ENCODE measurements at regions not wholly inside any gene's neighbourhood (a gene's known extent, or its start where the extent isn't known, plus 50 kb on each side); places are given as distances from the start of the nearest gene placed in this dataset.

DNA sequence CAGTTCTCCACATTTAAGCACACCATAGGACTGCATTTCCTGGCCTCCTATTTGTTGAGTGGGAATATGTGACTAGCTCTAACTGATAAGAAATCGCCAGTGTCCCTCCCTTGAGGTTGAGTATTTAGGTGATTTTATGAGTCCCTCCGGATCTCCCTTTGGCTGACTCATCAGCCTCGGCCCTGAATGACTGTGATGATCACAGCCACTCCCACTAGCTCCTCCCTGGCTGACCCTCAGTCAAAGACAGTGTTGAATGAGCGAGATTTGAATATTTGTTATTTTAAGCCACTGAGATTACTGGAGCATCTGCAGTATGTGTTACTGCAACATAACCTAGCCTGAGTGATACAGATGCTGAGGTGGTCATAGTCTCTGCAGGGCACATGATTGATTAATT lies 515.3 kb downstream of the EPHB1 start:
- peak; percentile 29 for DNase-seq (ENCODE audit: low spot score)

DNA sequence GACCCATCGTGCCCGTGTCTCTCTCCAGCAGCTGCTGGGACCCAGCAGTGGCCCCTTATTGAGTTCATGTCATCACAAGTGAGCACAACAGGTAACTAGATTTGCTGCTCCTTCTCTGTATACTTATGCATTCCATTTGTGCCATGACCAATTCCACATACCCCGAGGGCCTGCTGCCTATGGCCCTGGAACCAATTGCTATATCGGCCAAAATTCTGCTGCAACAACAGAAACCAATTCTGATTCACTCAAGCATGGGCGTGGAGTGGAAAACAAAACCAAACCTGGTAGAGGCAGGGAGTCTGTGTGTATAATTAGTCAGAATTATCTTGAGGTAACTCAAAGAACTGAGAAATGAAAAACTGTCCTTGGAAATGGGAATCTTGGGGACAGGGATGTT lies 516.6 kb downstream of the EPHB1 start:
- DNase-seq (ENCODE audit: low spot score), result no peak

- no peak for DNase-seq (ENCODE audit: low spot score)
Measured at GRCh38 chr3:135314237-135314636, 519.2 kb downstream of the EPHB1 start.

- no peak for DNase-seq (ENCODE audit: low spot score)
Measured at GRCh38 chr3:135324301-135324700, 529.2 kb downstream of the EPHB1 start.

- DNase-seq (ENCODE audit: low spot score), result no peak
Measured at GRCh38 chr3:135325096-135325495, 530.0 kb downstream of the EPHB1 start.

- no peak for DNase-seq (ENCODE audit: low spot score)
Measured at GRCh38 chr3:135325726-135326235, 530.7 kb downstream of the EPHB1 start.

GRCh38 chr3:135326851-135327250 lies 531.8 kb downstream of the EPHB1 start:
- no peak for DNase-seq (ENCODE audit: low spot score)

GRCh38 chr3:135328036-135328435 lies 533.0 kb downstream of the EPHB1 start:
- no peak for DNase-seq (ENCODE audit: low spot score)

DNA sequence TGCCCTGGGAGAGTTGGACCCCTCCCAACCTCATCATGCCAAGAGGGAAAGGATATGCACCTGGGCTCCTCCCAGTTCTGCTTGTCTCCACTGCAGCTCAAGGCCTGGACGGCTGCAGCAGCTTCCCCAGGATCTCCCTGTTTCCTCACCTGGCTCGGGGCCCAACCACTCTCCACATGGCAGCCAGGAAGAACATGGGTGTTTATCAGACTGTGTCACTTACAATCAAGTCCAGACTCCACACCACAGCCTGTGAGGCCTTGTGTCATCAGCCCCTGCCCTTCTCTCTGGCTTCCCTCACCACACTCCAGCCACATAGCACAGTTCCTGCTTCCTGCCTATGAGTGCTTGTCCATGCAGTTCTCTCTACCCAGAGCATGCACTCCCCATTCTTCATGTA lies 534.4 kb downstream of the EPHB1 start:
- no peak for DNase-seq (ENCODE audit: low spot score)

DNA sequence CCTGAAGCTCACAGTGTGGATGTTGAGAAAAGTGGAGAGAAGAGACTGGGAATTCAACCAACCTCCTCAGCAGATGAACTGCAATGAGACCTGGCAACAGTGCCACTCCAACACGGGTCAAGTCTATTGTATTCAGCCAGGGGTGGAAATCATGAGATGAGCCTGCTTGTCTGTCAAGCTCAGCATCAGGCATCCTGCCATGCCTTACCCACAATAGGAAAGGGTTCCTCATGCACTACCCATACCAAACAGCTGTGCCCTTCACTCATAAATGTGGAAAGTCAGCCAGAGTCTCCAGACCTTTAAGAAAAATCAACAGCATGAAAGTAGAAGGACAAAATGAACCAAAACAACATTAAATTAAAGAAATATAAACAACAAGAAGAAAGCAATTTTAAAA lies 542.1 kb downstream of the EPHB1 start:
- no peak for DNase-seq (ENCODE audit: low spot score)

DNA sequence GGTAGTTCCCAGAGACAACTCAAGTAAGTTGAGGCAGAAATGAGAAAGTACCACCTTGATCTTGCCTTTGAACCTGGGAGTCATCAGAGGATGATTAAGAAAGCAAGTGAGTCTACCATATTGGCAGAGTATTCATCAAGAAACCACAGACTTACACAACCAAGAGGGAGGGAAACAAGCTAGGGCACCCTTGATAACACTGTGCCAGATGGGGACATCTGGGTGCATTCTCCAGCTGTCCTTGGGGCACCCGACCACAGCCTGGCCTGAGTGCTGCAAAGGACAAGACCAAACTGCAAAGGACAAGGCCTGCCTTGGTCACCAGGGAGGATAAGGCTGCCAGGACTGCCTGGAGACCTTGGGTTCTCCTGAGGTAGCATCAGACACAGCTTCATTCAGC lies 553.6 kb downstream of the EPHB1 start:
- no peak for DNase-seq (ENCODE audit: low spot score)

- DNase-seq (ENCODE audit: low spot score), result no peak
Measured at GRCh38 chr3:135349254-135349948, 554.3 kb downstream of the EPHB1 start.

GRCh38 chr3:135352213-135352612 lies 557.2 kb downstream of the EPHB1 start:
- no peak for DNase-seq (ENCODE audit: low spot score)

DNA sequence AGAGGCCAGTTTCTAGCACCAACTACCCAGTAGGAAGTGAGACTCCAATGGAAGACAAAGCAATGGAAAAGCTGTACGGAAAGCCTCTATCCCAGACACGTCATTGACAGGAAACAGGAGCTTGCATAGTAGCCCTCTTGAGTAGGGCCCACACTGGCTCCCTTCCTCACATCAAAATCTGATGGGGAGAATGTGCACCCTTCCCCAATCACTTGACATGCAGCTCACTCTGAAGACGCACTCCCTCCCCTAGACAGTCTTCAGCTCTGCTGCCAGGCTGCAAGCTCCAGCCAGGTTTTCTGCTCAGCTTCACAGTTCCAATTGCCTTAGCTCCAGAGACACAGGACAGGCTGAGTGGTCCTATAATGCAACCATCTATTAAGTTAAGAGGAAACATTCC lies 567.8 kb downstream of the EPHB1 start:
- no peak for DNase-seq (ENCODE audit: low spot score)

DNA sequence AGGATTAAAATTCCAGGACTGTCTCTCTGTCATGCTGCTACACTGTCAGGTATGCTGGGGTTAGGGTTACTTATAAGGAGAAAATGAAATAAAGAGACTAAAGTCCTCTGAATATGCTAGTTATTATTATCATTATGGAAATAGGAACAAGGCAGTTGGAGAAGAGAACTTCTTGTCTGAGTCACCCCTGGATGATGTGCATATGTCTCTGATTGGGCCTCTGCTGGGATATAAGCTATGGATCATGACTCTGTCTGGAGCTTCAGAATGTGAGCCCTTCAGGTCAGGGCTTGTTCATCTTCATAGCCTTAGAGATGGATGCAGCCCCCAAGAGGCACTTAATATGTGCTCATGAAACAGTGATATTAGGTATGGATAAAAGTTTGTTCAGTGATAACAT lies 569.6 kb downstream of the EPHB1 start:
- no peak for DNase-seq (ENCODE audit: low spot score)

DNA sequence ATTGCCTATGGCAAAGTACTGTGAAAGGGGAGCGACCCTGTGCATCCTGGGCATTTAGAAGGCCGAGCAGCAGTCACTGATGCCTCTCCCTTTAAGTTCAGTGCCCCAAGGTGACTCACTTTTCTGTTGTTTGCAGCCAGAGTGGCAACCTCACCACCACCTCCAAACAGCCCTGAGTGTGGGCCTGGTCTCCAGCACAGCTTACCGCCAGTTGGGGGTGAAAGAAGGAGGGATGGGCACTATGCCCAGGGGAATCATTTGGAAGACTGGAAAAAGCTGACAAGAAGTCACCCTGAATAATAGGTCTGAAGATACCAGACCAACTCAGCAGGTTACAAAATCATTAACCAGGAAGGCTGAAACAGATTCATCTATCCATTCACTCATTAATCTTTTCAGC lies 571.8 kb downstream of the EPHB1 start:
- DNase-seq (ENCODE audit: low spot score), result no peak

DNA sequence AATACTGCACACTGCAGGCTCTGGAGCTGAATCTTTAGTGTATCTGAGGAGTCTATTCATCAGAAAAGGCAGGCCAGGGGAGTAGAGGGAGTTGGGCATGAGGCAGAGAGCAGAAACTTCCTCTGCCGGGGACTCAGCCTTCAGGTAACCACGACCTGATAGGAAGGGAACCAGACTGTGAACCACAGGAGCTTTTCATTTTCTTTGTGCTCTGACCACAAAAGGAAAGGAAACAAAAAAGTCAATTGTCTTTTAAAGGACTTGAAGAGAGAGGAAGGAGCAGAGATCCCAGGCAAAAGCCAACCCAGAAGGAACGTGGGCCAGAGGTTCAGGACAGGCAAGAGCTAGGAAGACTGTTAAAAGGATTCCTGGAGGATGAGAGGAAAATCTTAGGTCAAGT lies 573.3 kb downstream of the EPHB1 start:
- no peak for DNase-seq (ENCODE audit: low spot score)

- no peak for DNase-seq (ENCODE audit: low spot score)
Measured at GRCh38 chr3:135368781-135369180, 573.7 kb downstream of the EPHB1 start.

DNA sequence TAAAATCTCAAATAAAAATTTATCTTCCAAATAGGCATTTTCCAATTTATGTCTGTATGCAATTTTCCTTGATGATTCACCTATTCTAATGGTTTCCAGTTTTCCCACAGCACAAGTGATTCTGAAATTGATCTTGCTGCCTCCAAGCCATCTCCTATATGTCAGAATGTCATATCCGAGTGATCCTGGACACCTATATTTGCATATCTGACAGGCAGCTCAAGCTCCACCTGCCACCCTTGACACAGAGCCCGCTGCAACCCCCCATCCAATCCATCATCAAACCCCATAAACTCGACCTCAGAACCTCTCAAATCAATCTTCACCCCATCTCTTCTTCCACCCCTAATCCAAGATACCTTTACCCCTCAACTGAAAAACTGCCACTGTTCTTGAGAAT lies 579.5 kb downstream of the EPHB1 start:
- no peak for DNase-seq (ENCODE audit: low spot score)

GRCh38 chr3:135382188-135382587 lies 583.3 kb upstream of the PPP2R3A start:
- DNase-seq (ENCODE audit: low spot score), result no peak

DNA sequence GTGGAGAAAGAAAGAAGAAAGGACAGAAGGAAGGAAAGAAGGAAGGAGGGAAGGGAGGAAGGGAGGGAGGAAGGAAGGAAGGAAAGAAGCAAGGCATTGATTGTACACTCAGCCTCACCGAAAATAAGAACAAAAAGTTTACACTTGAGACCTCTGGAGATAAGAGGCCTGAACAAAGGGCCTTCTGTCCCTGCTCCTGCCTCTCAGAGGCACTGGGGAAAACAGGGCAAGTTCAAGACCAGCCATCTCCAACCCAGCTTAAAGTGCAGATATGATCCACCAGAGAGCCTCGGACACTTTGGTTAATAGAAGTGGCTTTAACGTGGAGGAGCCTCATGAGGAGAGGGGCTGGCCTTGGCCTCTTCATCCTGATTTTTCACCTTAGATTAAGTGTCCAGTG lies 582.9 kb upstream of the PPP2R3A start:
- DNase-seq (ENCODE audit: low spot score), result peak; percentile 66

DNA sequence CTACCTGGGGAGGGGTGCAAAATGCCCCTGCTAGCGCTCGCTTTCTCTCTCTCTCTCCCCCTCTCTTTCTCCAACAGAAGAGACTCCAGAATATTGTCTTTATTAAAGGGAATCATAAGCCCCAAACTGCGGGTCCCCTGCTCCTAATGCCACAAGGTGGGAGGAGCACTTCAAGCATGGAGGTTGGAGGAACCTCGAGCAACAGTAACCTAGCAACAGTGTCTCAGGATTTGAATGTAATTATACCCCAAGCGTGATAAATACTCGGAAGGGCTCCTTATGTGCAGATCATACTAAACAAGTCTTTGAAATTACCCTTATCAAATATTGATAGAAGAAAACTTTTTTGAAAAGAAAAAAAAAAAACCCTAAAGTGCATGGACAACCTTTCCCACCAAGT lies 582.2 kb upstream of the PPP2R3A start:
- DNase-seq (ENCODE audit: low spot score), result no peak

DNA sequence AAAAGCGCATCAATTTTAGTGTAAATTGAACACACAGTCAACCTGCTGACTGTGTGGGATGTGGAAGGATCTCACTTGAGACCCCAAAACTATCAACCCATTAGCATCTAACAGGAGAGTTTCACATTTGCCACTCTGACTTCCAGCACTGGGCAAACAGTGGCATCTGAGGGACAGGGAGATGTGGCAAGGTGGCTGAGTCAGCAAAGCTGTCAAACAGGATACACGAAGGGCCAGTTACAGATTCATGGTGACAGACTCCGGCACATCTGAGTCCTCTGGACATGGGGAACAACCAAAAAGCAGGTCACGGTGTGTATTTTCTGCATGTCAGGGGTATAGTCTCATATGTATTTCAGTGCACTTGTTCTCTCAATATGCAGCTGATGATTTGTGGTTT lies 573.4 kb upstream of the PPP2R3A start:
- no peak for DNase-seq (ENCODE audit: low spot score)

GRCh38 chr3:135393159-135393558 lies 572.4 kb upstream of the PPP2R3A start:
- DNase-seq (ENCODE audit: low spot score), result no peak

All from COLO829 (cell line).